ENCODE measurements at regions not wholly inside any gene's neighbourhood (a gene's known extent, or its start where the extent isn't known, plus 50 kb on each side); places are given as distances from the start of the nearest gene placed in this dataset.

- no peak for TF ChIP-seq EZH2phosphoT487 (IDR thresholded peaks at IDR 0.05; ENCODE audit: insufficient read depth, low read depth)
- TF ChIP-seq EZH2 (IDR thresholded peaks at IDR 0.05; ENCODE audit: insufficient read depth, poor library complexity, severe bottlenecking) = no peak
Observed at GRCh38 chr16:59699786-59700185, 965.7 kb upstream of the GOT2 start.
